ENCODE measurements at regions not wholly inside any gene's neighbourhood (a gene's known extent, or its start where the extent isn't known, plus 50 kb on each side); places are given as distances from the start of the nearest gene placed in this dataset.

GRCh38 chr10:124270530-124271327 is 148.0 kb downstream of the OAT start:
- H3K27me3 ChIP-seq (ENCODE audit: control insufficient read depth, extremely low read depth, insufficient read depth, low read length), result no peaks in the 10 kb centered on the region
- H3K4me2 ChIP-seq (ENCODE audit: control insufficient read depth, extremely low read depth, insufficient read depth, low read depth, low read length), result no peak overlapping the region
- dilution Hi-C loops (cut with MboI; ENCODE audit: extremely low pct_ligation_motif_present, low sequenced_read_pairs), result no loop called here
- H4K20me1 ChIP-seq (ENCODE audit: control insufficient read depth, extremely low read depth, insufficient read depth, low read length), result no peaks in the 10 kb centered on the region
- no peaks in the 10 kb centered on the region for H3K36me3 ChIP-seq (ENCODE audit: control insufficient read depth in 2 of 2, extremely low read depth in 1 of 2, insufficient read depth in 2 of 2, low read length in 2 of 2)
- FAIRE-seq (no peak), DNase-seq (ENCODE audit: low read depth, low spot score) (no peak)
- H3K4me1 ChIP-seq (ENCODE audit: control insufficient read depth, extremely low read depth, insufficient read depth, low read length), result no peaks in the 10 kb centered on the region
- H3K9me3 ChIP-seq (ENCODE audit: control insufficient read depth, low read depth, low read length), result peaks cover 9% of the 10 kb centered on the region
- TF ChIP-seq EZH2 (IDR thresholded peaks at IDR 0.05; ENCODE audit: low read length), result no peak
- no peaks in the 10 kb centered on the region for H3K79me2 ChIP-seq (ENCODE audit: control insufficient read depth, insufficient read depth, low read length)
- H2AFZ ChIP-seq (ENCODE audit: control insufficient read depth, low read length), result no peak overlapping the region
- H3K9me1 ChIP-seq (ENCODE audit: control insufficient read depth, extremely low read depth, insufficient read depth, low read length), result no peaks in the 10 kb centered on the region
- no peak overlapping the region for H3K4me3 ChIP-seq (ENCODE audit: control insufficient read depth in 2 of 3, extremely low read depth in 1 of 3, insufficient read depth in 2 of 3, low read depth in 1 of 3, low read length in 3 of 3)
- H3K9ac ChIP-seq (ENCODE audit: control insufficient read depth, extremely low read depth, insufficient read depth, low read length), result no peak overlapping the region
- no peak overlapping the region for H3K27ac ChIP-seq (ENCODE audit: control insufficient read depth, insufficient read depth, low read length)

GRCh38 chr10:124268976-124269375 is 149.7 kb downstream of the OAT start:
- Histone ChIP-seq H3K27me3 (ENCODE audit: control insufficient read depth, extremely low read depth, insufficient read depth, low read length) (peaks cover 7% of the 10 kb centered on the region), H3K36me3 (ENCODE audit: control insufficient read depth in 2 of 2, extremely low read depth in 1 of 2, insufficient read depth in 2 of 2, low read length in 2 of 2) (no peaks in the 10 kb centered on the region), H3K9me3 (ENCODE audit: control insufficient read depth, low read depth, low read length) (peaks cover 9% of the 10 kb centered on the region), H3K9ac (ENCODE audit: control insufficient read depth, extremely low read depth, insufficient read depth, low read length) (no peak overlapping the region), H2AFZ (ENCODE audit: control insufficient read depth, low read length) (no peak overlapping the region), H3K4me1 (ENCODE audit: control insufficient read depth, extremely low read depth, insufficient read depth, low read length) (no peaks in the 10 kb centered on the region), H3K27ac (ENCODE audit: control insufficient read depth, insufficient read depth, low read length) (no peak overlapping the region), H3K4me2 (ENCODE audit: control insufficient read depth, extremely low read depth, insufficient read depth, low read depth, low read length) (no peak overlapping the region), H4K20me1 (ENCODE audit: control insufficient read depth, extremely low read depth, insufficient read depth, low read length) (no peaks in the 10 kb centered on the region), H3K9me1 (ENCODE audit: control insufficient read depth, extremely low read depth, insufficient read depth, low read length) (no peaks in the 10 kb centered on the region), H3K79me2 (ENCODE audit: control insufficient read depth, insufficient read depth, low read length) (no peaks in the 10 kb centered on the region), H3K4me3 (ENCODE audit: control insufficient read depth in 2 of 3, extremely low read depth in 1 of 3, insufficient read depth in 2 of 3, low read depth in 1 of 3, low read length in 3 of 3) (no peak overlapping the region)
- DNase-seq (ENCODE audit: low read depth, low spot score), result no peak
- TF ChIP-seq CTCF (optimal IDR thresholded peaks at IDR 0.05 in 1 of 3, IDR thresholded peaks at IDR 0.05 in 1 of 3, conservative IDR thresholded peaks at IDR 0.05 in 1 of 3; ENCODE audit: extremely low read depth in 1 of 3, insufficient read depth in 2 of 3, low read length in 3 of 3), result no peak
- no peak for TF ChIP-seq EZH2 (IDR thresholded peaks at IDR 0.05; ENCODE audit: low read length)
- FAIRE-seq, result no peak
- dilution Hi-C loops (cut with MboI; ENCODE audit: extremely low pct_ligation_motif_present, low sequenced_read_pairs), result no loop called here
